ENCODE measurements at regions not wholly inside any gene's neighbourhood (a gene's known extent, or its start where the extent isn't known, plus 50 kb on each side); places are given as distances from the start of the nearest gene placed in this dataset.

DNA sequence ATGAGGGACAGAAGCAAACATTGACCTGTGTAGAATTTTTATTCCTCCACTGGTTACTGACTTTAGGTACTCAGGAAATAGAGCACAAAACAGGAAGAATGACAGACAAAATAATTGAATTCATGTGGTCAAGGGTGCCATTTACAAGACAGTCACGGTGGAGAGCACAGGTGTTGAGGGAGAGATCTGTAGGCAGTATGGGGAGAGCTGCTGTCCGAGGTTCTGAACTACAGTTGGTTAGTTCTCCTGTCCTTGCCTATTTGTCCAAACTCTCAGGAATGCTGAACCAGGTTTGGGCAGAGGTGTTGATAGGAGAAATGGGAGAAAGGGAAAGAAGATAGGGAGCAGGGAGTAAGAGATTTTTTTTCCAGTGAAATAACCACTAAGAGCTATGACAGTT lies 178.5 kb upstream of the ZBTB20 start:
- DNase-seq (ENCODE audit: insufficient read length, low spot score) (no peak), FAIRE-seq (no peak)
- TF ChIP-seq, protein P1, sequence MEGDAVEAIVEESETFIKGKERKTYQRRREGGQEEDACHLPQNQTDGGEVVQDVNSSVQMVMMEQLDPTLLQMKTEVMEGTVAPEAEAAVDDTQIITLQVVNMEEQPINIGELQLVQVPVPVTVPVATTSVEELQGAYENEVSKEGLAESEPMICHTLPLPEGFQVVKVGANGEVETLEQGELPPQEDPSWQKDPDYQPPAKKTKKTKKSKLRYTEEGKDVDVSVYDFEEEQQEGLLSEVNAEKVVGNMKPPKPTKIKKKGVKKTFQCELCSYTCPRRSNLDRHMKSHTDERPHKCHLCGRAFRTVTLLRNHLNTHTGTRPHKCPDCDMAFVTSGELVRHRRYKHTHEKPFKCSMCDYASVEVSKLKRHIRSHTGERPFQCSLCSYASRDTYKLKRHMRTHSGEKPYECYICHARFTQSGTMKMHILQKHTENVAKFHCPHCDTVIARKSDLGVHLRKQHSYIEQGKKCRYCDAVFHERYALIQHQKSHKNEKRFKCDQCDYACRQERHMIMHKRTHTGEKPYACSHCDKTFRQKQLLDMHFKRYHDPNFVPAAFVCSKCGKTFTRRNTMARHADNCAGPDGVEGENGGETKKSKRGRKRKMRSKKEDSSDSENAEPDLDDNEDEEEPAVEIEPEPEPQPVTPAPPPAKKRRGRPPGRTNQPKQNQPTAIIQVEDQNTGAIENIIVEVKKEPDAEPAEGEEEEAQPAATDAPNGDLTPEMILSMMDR (IDR thresholded peaks at IDR 0.05; ENCODE audit: insufficient read depth, missing control alignments), result no peak

DNA sequence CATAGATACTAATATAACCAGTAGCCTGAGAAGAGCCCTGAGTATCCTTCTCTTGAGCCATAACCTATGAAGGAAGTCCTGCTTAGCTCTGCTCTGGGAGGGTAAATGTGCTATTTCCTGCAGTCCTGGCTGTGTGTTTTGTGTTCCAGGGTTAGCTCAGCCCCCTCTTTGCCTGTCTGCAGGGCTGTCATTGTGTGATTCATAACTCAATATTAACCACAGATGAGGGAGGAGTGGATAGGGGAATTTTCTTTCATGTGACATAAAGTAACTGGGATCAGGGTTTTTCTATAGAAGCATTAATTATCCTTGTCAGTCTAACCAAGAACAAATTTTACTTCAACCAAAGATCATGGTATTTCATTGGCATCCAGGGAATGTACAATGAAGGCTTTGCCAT lies 183.3 kb upstream of the ZBTB20 start:
- FAIRE-seq (no peak), DNase-seq (ENCODE audit: insufficient read length, low spot score) (no peak)
- TF ChIP-seq, protein P1 (IDR thresholded peaks at IDR 0.05; ENCODE audit: insufficient read depth, missing control alignments), result no peak

DNA sequence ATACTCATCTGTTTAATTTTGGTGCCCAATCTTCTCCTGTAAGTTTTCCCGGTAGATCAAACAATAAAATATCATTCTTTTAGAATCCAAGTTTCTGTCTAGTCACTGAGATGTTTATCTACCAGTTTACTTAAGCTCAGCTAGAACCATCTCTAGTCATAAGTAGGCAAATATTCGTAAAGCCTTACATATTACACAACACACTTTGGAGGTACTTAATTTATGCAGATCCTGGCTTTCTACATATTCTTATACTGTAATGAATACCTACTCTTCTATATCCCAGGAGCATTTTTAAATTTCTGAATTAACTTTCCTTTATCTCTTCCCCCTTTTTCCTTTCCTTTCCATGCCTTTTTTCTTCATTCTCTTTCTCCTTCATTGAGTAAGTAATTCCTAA lies 185.9 kb upstream of the ZBTB20 start:
- DNase-seq (ENCODE audit: insufficient read length, low spot score), result no peak
- FAIRE-seq, result no peak
- TF ChIP-seq, protein P1 (IDR thresholded peaks at IDR 0.05; ENCODE audit: insufficient read depth, missing control alignments), result no peak

DNA sequence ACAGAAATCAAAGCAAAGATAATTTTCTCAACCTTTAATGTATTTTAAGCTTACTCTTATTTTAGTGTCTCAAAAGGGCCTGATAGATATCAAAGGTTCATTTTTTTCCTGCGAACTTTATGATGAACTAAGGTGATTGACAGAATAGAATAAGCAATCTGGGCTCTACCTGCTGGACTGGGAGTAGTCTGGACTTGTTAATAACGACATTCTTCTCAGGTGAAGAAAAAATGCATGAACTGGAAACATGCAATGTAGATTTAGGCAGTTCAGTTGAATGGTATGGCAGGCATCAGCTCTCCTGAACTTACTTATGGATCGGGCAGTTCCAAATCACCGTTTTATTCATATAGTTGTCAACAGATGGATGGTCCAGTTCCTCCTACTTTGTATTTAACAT lies 189.7 kb upstream of the ZBTB20 start:
- FAIRE-seq (no peak), DNase-seq (ENCODE audit: insufficient read length, low spot score) (no peak)
- TF ChIP-seq, protein P1 (IDR thresholded peaks at IDR 0.05; ENCODE audit: insufficient read depth, missing control alignments), result no peak

DNA sequence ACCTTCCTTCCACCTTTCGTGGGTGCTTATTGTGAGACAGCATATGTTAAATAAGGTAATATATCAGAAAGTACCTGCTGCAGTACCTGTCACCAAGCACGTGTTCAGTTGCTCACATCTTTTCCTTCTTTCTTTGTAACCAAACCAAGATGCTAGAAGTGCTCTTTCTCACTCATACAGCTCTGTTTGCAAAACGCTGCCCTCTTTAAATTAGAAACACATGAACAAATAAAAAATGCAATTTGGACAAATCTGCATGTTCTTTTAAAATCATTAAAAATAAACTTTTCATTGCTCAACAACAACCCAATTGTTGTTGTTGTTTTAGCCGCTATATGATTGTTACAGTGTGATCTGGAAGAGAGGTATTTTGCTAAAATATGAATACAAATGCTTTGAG lies 193.5 kb upstream of the ZBTB20 start:
- TF ChIP-seq, protein P1 (IDR thresholded peaks at IDR 0.05; ENCODE audit: insufficient read depth, missing control alignments), result no peak
- DNase-seq (ENCODE audit: insufficient read length, low spot score) (no peak), FAIRE-seq (no peak)

DNA sequence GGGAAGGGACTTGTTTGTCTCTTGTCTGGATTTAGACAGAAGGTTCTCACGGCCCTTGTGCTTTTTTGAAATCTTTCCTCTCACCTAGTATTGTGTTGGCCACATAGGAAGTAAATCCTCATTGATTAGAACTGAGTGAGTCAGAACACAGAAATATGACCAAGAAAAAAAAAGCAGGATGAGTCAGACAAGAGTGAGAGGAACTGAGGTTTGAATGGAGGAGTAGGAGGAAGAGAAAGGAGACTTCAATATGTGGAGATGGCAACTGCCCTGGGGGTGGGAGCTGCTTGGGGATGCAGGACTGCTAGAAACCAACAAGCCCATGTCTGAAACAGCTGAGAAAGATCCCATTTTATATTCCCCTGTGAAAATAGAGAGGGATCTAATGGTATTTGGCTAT lies 194.1 kb upstream of the ZBTB20 start:
- FAIRE-seq, result no peak
- TF ChIP-seq, protein P1 (IDR thresholded peaks at IDR 0.05; ENCODE audit: insufficient read depth, missing control alignments), result no peak
- DNase-seq (ENCODE audit: insufficient read length, low spot score), result no peak

DNA sequence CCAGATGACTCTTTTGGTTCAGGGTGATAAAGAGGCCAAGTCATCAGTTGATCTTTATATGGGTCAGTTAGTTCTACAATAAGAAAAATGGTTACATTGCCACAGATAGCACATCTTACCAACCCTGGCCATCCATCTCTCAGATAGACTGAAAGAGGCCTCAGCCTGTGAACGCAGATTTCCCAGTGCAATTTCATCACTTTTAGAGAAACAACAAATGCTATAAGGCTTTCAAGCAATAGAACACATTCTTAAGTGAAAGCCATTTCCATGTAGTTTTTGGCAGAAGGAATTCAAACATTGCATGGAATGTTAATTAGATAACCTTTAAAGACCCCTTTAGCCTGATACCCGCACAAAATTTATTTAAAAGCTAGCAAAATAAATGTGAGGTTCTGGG lies 200.6 kb upstream of the ZBTB20 start:
- DNase-seq (ENCODE audit: insufficient read length, low spot score), result no peak
- TF ChIP-seq, protein P1 (IDR thresholded peaks at IDR 0.05; ENCODE audit: insufficient read depth, missing control alignments), result no peak
- no peak for FAIRE-seq

Measured in D721Med (cell line).